OCI-LY3 (cell line): ENCODE measurements at regions not wholly inside any gene's neighbourhood (a gene's known extent, or its start where the extent isn't known, plus 50 kb on each side); places are given as distances from the start of the nearest gene placed in this dataset.

Experiments used
- H2AFZ ChIP-seq: fragments of 200-600, 300-600 bp; shearing (Covaris generic); 2 replicates; pipeline ENCODE4 v1.6.0; 2014; ENCODE audit warnings: antibody characterized with exemption, low read depth, low read length
- H3K27ac ChIP-seq: fragments of 200-600, 300-600 bp; sonication (generic); 2 replicates; pipeline ENCODE4 v1.5.1; 2014; ENCODE audit warnings: mild to moderate bottlenecking, low read length, moderate library complexity, mixed read lengths
- H3K27me3 ChIP-seq: fragments of 200-600, 300-600 bp; sonication (generic); 2 replicates; pipeline ENCODE4 v1.6.1; 2014; ENCODE audit warnings: low read depth, low read length, mixed read lengths
- H3K36me3 ChIP-seq: fragments of 200-600, 300-600 bp; sonication (generic); replicated peaks from 2 replicates; pipeline ENCODE3; 2014; ENCODE audit warnings: low read depth, low read length, mixed read lengths
- H3K4me1 ChIP-seq: fragments of 300-600, 200-600 bp; sonication (generic); 2 replicates; pipeline ENCODE4 v1.6.1; 2014; ENCODE audit warnings: low read length, mixed read lengths
- H3K4me2 ChIP-seq: fragments of 200-600, 300-600 bp; sonication (generic); 2 replicates; pipeline ENCODE4 v1.6.1; 2014; ENCODE audit warnings: low read length, mixed read lengths
- H3K4me3 ChIP-seq: fragments of 300-600, 200-600 bp; sonication (generic); 2 replicates; pipeline ENCODE4 v1.5.1; 2014; ENCODE audit warnings: antibody characterized with exemption, mild to moderate bottlenecking, low read length, moderate library complexity
- H3K79me2 ChIP-seq: fragments of 300-600, 200-600 bp; shearing (Covaris generic); 2 replicates; pipeline ENCODE4 v1.6.1; 2014; ENCODE audit warnings: mild to moderate bottlenecking, low read length, mixed read lengths
- H3K9ac ChIP-seq: fragments of 300-600, 200-600 bp; shearing (Covaris generic); 2 replicates; pipeline ENCODE4 v1.6.0; 2014; ENCODE audit warnings: mild to moderate bottlenecking, low read length, moderate library complexity
- H3K9me3 ChIP-seq: fragments of 200-600, 300-600 bp; shearing (Covaris generic); 2 replicates; pipeline ENCODE4 v1.6.1; 2014; ENCODE audit warnings: low read length, mixed read lengths; ENCODE audit not compliant: insufficient read depth
- H4K20me1 ChIP-seq: fragments of 200-600, 300-600 bp; sonication (generic); 2 replicates; pipeline ENCODE4 v1.6.1; 2016; ENCODE audit warnings: low read length, mixed read lengths; ENCODE audit not compliant: insufficient read depth
- EZH2phosphoT487 ChIP-seq: fragments of 200-600 bp; shearing (Covaris generic); IDR thresholded peaks from 2 replicates; pipeline ENCODE4 v1.6.1; 2018; ENCODE audit warnings: antibody characterized with exemption, mixed run types, low read depth
- TF ChIP-seq, protein P1 (sequence below): fragments of 200-600, 300-600 bp; sonication (generic); IDR thresholded peaks from 2 replicates; pipeline ENCODE4 v1.5.1; 2014; ENCODE audit warnings: antibody characterized with exemption, low read length, low read depth

DNA sequence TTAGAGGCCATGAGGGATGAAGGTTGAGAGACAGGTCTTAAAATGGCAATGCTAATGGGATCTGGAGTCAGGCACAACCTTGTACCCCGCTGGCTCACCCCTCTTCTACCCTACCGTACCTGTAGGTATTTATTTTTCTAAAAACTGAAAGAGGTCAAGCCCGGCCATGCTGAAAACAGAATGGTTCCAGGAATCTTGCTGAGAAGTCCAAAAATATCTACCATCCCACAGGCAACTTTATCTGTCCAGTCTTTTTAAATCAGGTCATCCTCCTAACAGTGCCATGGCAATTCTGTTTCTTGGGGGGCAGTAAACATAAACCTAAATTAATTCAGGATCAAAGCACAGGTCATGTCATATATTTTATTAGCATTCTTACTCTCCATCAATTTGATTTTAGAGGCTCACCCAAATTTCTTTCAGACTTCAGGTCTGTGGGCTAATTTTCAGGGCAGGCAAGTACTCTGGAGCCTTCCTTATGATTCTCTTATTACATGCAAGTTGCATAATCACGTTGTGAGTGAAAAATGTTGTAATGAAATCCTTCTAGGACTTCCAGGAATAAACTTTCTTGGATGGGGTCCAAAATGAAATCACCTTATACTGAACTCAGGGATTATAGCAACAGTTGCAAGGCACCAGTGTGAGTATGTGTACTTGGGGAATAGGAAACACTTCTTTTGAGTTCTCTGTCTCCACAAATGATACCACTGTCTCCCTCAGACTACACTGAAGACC lies 102.7 kb upstream of the NREP start:
- no peaks in the 10 kb centered on the region for H3K4me1 ChIP-seq
- no peak for TF ChIP-seq EZH2phosphoT487
- TF ChIP-seq, protein P1, sequence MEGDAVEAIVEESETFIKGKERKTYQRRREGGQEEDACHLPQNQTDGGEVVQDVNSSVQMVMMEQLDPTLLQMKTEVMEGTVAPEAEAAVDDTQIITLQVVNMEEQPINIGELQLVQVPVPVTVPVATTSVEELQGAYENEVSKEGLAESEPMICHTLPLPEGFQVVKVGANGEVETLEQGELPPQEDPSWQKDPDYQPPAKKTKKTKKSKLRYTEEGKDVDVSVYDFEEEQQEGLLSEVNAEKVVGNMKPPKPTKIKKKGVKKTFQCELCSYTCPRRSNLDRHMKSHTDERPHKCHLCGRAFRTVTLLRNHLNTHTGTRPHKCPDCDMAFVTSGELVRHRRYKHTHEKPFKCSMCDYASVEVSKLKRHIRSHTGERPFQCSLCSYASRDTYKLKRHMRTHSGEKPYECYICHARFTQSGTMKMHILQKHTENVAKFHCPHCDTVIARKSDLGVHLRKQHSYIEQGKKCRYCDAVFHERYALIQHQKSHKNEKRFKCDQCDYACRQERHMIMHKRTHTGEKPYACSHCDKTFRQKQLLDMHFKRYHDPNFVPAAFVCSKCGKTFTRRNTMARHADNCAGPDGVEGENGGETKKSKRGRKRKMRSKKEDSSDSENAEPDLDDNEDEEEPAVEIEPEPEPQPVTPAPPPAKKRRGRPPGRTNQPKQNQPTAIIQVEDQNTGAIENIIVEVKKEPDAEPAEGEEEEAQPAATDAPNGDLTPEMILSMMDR: no peak
- H3K4me3 ChIP-seq: no peak overlapping the region
- no peak overlapping the region for H3K4me2 ChIP-seq
- H3K79me2 ChIP-seq: no peaks in the 10 kb centered on the region
- H2AFZ ChIP-seq: no peak overlapping the region
- no peak overlapping the region for H3K27ac ChIP-seq
- no peaks in the 10 kb centered on the region for H3K27me3 ChIP-seq
- no peaks in the 10 kb centered on the region for H3K36me3 ChIP-seq
- no peak overlapping the region for H3K9ac ChIP-seq
- no peaks in the 10 kb centered on the region for H4K20me1 ChIP-seq
- H3K9me3 ChIP-seq: no peaks in the 10 kb centered on the region

DNA sequence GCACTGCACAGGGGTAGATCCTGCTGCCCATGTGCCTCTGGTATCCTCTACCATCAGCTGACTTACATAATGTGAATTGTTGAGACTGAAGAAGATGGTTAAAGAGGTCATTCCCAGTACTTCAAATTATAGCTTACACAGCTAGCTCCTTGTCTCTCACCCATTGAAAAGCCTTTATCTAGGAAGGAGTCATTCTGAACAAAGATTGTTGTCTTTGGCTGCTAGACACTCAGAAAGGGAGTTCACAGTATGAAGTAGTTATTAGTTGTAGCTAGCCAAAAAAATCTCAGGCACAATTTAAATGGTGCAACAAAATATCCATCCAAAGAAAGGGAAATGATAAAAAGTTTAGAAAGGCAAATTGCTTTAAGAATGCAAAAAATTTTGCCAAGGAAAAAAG lies 102.0 kb upstream of the NREP start:
- Histone ChIP-seq H3K4me1 (no peaks in the 10 kb centered on the region; the same call in 1 of the 2 replicates), H3K36me3 (no peaks in the 10 kb centered on the region), H3K27me3 (no peaks in the 10 kb centered on the region), H3K9ac (no peak overlapping the region), H3K4me2 (no peak overlapping the region), H3K79me2 (no peaks in the 10 kb centered on the region), H4K20me1 (no peaks in the 10 kb centered on the region), H3K4me3 (no peak overlapping the region), H2AFZ (no peak overlapping the region), H3K9me3 (no peaks in the 10 kb centered on the region), H3K27ac (no peak overlapping the region)
- TF ChIP-seq EZH2phosphoT487: no peak
- TF ChIP-seq, protein P1: no peak

DNA sequence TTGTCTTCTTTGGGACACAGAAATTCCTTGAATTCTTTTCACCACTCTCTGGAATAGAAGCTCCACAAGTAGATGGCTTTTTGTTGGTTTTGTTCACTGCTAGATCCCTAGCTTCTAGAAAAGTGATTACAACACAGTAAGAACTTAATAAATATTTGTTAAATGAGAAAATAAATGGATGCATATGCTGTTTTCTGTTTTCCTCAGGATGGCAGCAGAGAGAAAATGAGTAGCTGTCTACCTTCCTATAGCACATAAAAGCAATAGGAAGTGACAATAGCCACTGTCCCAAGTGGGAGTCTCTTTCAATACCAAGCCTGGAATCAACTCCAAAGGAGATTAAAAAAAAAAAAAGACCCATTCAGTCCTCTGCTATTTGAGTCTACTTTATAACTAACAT lies 100.6 kb upstream of the NREP start:
- TF ChIP-seq EZH2phosphoT487: no peak
- TF ChIP-seq, protein P1: peak; percentile 24; the same call in 1 of the 2 replicates

DNA sequence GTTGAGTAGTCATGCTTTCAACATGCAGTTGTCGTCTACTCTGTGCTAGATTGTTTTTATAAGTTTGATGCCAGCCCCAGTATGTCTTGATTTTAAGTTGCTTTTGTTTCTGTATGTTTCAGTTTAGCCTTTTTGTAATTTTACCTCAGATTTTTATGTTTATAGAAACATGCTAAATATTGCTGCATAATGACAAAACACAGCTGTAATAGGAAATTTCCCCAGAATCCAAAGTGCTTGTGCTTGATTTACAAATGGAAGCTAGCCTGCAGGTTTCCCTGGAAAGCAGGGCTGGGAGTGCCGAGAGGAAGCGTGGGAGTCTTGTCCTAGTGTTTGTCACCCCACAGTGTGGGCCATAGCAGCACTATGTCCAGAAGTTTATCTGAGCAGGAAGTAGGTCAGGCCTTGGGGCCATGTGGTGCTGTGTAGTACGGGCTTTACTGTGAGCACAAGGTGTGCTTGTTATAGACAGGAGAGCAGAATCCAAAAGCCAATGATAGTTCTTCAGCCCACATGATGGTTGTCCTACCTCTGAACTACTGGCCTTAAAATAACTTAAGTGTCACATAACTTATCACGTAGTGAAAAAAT lies 100.0 kb upstream of the NREP start:
- no peak overlapping the region for H2AFZ ChIP-seq
- H3K4me1 ChIP-seq: peaks cover 6% of the 10 kb centered on the region
- no peak overlapping the region for H3K9ac ChIP-seq

More for the DNA sequence above, 100.6 kb upstream of the NREP start:
- no peak overlapping the region for H3K9ac ChIP-seq
- H4K20me1 ChIP-seq: no peaks in the 10 kb centered on the region
- peaks cover 6% of the 10 kb centered on the region for H3K4me1 ChIP-seq
- no peak overlapping the region for H3K4me3 ChIP-seq
- no peak overlapping the region for H2AFZ ChIP-seq
- H3K27ac ChIP-seq: no peak overlapping the region
- no peaks in the 10 kb centered on the region for H3K79me2 ChIP-seq
- H3K36me3 ChIP-seq: no peaks in the 10 kb centered on the region
- H3K4me2 ChIP-seq: no peak overlapping the region
- no peaks in the 10 kb centered on the region for H3K27me3 ChIP-seq
- no peaks in the 10 kb centered on the region for H3K9me3 ChIP-seq

More for the DNA sequence above, 100.0 kb upstream of the NREP start:
- Histone ChIP-seq H3K27ac (no peak overlapping the region), H4K20me1 (no peaks in the 10 kb centered on the region), H3K27me3 (no peaks in the 10 kb centered on the region), H3K4me2 (no peak overlapping the region), H3K4me3 (no peak overlapping the region), H3K36me3 (no peaks in the 10 kb centered on the region), H3K9me3 (no peaks in the 10 kb centered on the region), H3K79me2 (no peaks in the 10 kb centered on the region)
- TF ChIP-seq EZH2phosphoT487: no peak
- TF ChIP-seq, protein P1: no peak
